ENCODE measurements at regions not wholly inside any gene's neighbourhood (a gene's known extent, or its start where the extent isn't known, plus 50 kb on each side); places are given as distances from the start of the nearest gene placed in this dataset.

GRCh38 chr5:126186210-126186609 lies 237.0 kb upstream of the GRAMD2B start:
- ChIA-PET CTCF (ENCODE audit: low intra/inter-chr PET ratio, low total read pairs) (no interaction called here), POLR2A (interaction anchor here (0.6 kb wide), 1 partner anchor 802 kb away, joined by 3 read pairs; no protein-coding TSS in a partner anchor)
- H3K27ac ChIP-seq (ENCODE audit: extremely low read length, insufficient read depth, low read length) = no peak overlapping the region
- no peaks in the 10 kb centered on the region for H3K4me1 ChIP-seq (ENCODE audit: insufficient read depth, low read length)
- in situ Hi-C loops (cut with HindIII; ENCODE audit: extremely low pct_ligation_motif_present, low pct_unique_long_range_greater_than_20kb) = no loop called here
- 0% methylated on average over 1 of the region's 1 CpG for WGBS (ENCODE audit: low lambda C conversion rate)
- H3K79me2 ChIP-seq (ENCODE audit: insufficient read depth, low read length) = no peaks in the 10 kb centered on the region
- DNase-seq (ENCODE audit: low spot score) = no peak
- no peaks in the 10 kb centered on the region for H3K9me3 ChIP-seq (ENCODE audit: low read length)
- H3K9ac ChIP-seq (ENCODE audit: insufficient read depth, low read depth, low read length) = no peak overlapping the region
- H3K4me2 ChIP-seq (ENCODE audit: low read depth, low read length) = no peak overlapping the region
- no peak for ATAC-seq
- no peaks in the 10 kb centered on the region for H3K27me3 ChIP-seq (ENCODE audit: control insufficient read depth in 1 of 2, insufficient read depth in 2 of 2, low read length in 2 of 2)
- intact Hi-C loops (cut with micrococcal nuclease; ENCODE audit: unreplicated experiment) = no loop called here
- BruUV-seq (replicated peaks) = no TSS peak
- no peak overlapping the region for H3K4me3 ChIP-seq (replicated peaks in 1 of 3; ENCODE audit: insufficient read depth in 1 of 3, low read depth in 2 of 3, low read length in 3 of 3)
- no peak overlapping the region for H2AFZ ChIP-seq (ENCODE audit: low read length)
- no peaks in the 10 kb centered on the region for H4K20me1 ChIP-seq (ENCODE audit: insufficient read depth, low read length)
- no peaks in the 10 kb centered on the region for H3K36me3 ChIP-seq (replicated peaks in 1 of 2; ENCODE audit: control insufficient read depth in 1 of 2, insufficient read depth in 2 of 2, low read length in 2 of 2)
- no peak for TF ChIP-seq SKI (IDR thresholded peaks at IDR 0.05; ENCODE audit: partially characterized antibody)
- no peak for TF ChIP-seq SSRP1 (CRISPR knock-in tag; IDR thresholded peaks at IDR 0.05)
- no peak for TF ChIP-seq CHD2 (IDR thresholded peaks at IDR 0.05; ENCODE audit: low read depth, low read length)
- TF ChIP-seq XRCC5 (optimal IDR thresholded peaks at IDR 0.05; ENCODE audit: low read length) = no peak
- TF ChIP-seq NR2C2 (CRISPR knock-in tag; IDR thresholded peaks at IDR 0.05; ENCODE audit: borderline replicate concordance) = no peak
- TF ChIP-seq SNAI1 (CRISPR knock-in tag; IDR thresholded peaks at IDR 0.05; ENCODE audit: borderline replicate concordance) = no peak
- no peak for TF ChIP-seq GPBP1L1 (CRISPR knock-in tag; IDR thresholded peaks at IDR 0.05)
- no peak for TF ChIP-seq ARNT2 (CRISPR knock-in tag; IDR thresholded peaks at IDR 0.05; ENCODE audit: low read depth)
- TF ChIP-seq MEIS1 (CRISPR knock-in tag; IDR thresholded peaks at IDR 0.05; ENCODE audit: borderline replicate concordance) = no peak
- TF ChIP-seq FOXA3 (CRISPR knock-in tag; IDR thresholded peaks at IDR 0.05) = no peak
- no peak for TF ChIP-seq ATF4 (CRISPR knock-in tag; IDR thresholded peaks at IDR 0.05)
- no peak for FAIRE-seq

All from HepG2 (cell line).